ENCODE measurements at regions not wholly inside any gene's neighbourhood (a gene's known extent, or its start where the extent isn't known, plus 50 kb on each side); places are given as distances from the start of the nearest gene placed in this dataset.

- no peak for DNase-seq (ENCODE audit: low read depth in 3 of 3)
These were observed 257.2 kb upstream of the ARID1B start for GRCh38 chr6:156519940-156520339.

GRCh38 chr6:156517088-156517487 lies 260.1 kb upstream of the ARID1B start:
- no peak for DNase-seq (ENCODE audit: low read depth in 3 of 3)

- DNase-seq (ENCODE audit: low read depth in 3 of 3) = no peak
These were observed 261.9 kb upstream of the ARID1B start for GRCh38 chr6:156515242-156515641.

GRCh38 chr6:156513504-156513903 lies 263.7 kb upstream of the ARID1B start:
- DNase-seq (ENCODE audit: low read depth in 3 of 3) = no peak

- DNase-seq (ENCODE audit: low read depth in 3 of 3) = no peak
These were observed 265.6 kb upstream of the ARID1B start for GRCh38 chr6:156511570-156511969.

GRCh38 chr6:156511051-156511450 lies 266.1 kb upstream of the ARID1B start:
- DNase-seq (ENCODE audit: low read depth in 3 of 3) = no peak

- no peak for DNase-seq (ENCODE audit: low read depth in 3 of 3)
These were observed 266.9 kb upstream of the ARID1B start for GRCh38 chr6:156510242-156510641.

GRCh38 chr6:156509496-156509895 lies 267.7 kb upstream of the ARID1B start:
- DNase-seq (ENCODE audit: low read depth in 3 of 3) = no peak

- DNase-seq (ENCODE audit: low read depth in 3 of 3) = no peak
These were observed 268.3 kb upstream of the ARID1B start for GRCh38 chr6:156508923-156509322.

- DNase-seq (ENCODE audit: low read depth in 3 of 3) = no peak
These were observed 269.1 kb upstream of the ARID1B start for GRCh38 chr6:156508126-156508525.

- no peak for DNase-seq (ENCODE audit: low read depth in 3 of 3)
These were observed 269.5 kb upstream of the ARID1B start for GRCh38 chr6:156507656-156508055.

- DNase-seq (ENCODE audit: low read depth in 3 of 3) = no peak
These were observed 270.1 kb upstream of the ARID1B start for GRCh38 chr6:156507106-156507505.

GRCh38 chr6:156502969-156503504 lies 274.1 kb upstream of the ARID1B start:
- no peak for DNase-seq (ENCODE audit: low read depth in 3 of 3)

- DNase-seq (ENCODE audit: low read depth in 3 of 3) = no peak
These were observed 279.6 kb upstream of the ARID1B start for GRCh38 chr6:156497618-156498017.

GRCh38 chr6:156487877-156488276 lies 289.3 kb upstream of the ARID1B start:
- no peak for DNase-seq (ENCODE audit: low read depth in 3 of 3)

- DNase-seq (ENCODE audit: low read depth in 3 of 3) = no peak
These were observed 292.0 kb upstream of the ARID1B start for GRCh38 chr6:156485150-156485549.

- DNase-seq (ENCODE audit: low read depth in 3 of 3) = no peak
These were observed 302.6 kb upstream of the ARID1B start for GRCh38 chr6:156474507-156475120.

GRCh38 chr6:156471000-156471399 lies 306.2 kb upstream of the ARID1B start:
- no peak for DNase-seq (ENCODE audit: low read depth in 3 of 3)

- DNase-seq (ENCODE audit: low read depth in 3 of 3) = no peak
These were observed 312.9 kb upstream of the ARID1B start for GRCh38 chr6:156464100-156464878.

- no peak for DNase-seq (ENCODE audit: low read depth in 3 of 3)
These were observed 315.5 kb upstream of the ARID1B start for GRCh38 chr6:156461647-156462046.

- DNase-seq (ENCODE audit: low read depth in 3 of 3) = no peak
These were observed 319.6 kb upstream of the ARID1B start for GRCh38 chr6:156457601-156458000.

GRCh38 chr6:156455847-156456246 lies 321.3 kb upstream of the ARID1B start:
- no peak for DNase-seq (ENCODE audit: low read depth in 3 of 3)

- DNase-seq (ENCODE audit: low read depth in 3 of 3) = no peak
These were observed 322.3 kb upstream of the ARID1B start for GRCh38 chr6:156454867-156455266.
